ENCODE measurements at regions not wholly inside any gene's neighbourhood (a gene's known extent, or its start where the extent isn't known, plus 50 kb on each side); places are given as distances from the start of the nearest gene placed in this dataset.

DNA sequence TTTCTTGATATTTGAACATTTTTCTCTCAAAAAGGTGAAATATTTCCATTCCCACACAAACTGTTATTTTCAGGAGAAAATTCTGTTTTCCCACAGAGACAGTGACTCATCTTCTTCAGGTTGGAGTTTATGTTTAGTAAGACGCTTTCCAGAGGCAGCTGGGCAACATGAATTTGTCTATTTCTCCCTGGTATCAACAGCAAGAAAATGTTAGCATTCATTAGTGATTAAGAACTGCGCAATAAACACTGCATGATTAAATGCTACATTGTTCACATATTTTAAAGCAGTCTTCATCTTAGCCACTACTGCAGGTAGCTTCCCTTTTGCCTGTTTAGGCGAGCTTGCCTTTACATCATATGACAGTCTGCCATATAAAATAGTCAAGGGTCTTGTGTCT, 295.7 kb downstream of the C6orf118 start:
- no peaks in the 10 kb centered on the region for H3K23me2 ChIP-seq (ENCODE audit: insufficient read length, low read depth, low read length, poor library complexity, severe bottlenecking)
- no peak overlapping the region for H4K91ac ChIP-seq (ENCODE audit: insufficient read length, low read depth, low read length)
- Mint-ChIP-seq H3K27ac (no peak overlapping the region), H3K4me3 (no peak overlapping the region), H3K27me3 (ENCODE audit: low read depth) (no peaks in the 10 kb centered on the region; the same call in 1 of the 2 replicates), H3K36me3 (ENCODE audit: insufficient read depth in 1 of 3, low read depth in 3 of 3) (0 out of 7 replicates have a peak, but pooled peaks cover 0 to 1% (median 0%) of the 10 kb centered on the region in 3 experiments), H3K9me3 (peaks cover 3 to 8% of the 10 kb centered on the region in 2 experiments; a peak in 4 of 5 replicates), H3K4me1 (no peaks in the 10 kb centered on the region)
- H3K79me2 ChIP-seq (ENCODE audit: insufficient read depth, low read length), result no peaks in the 10 kb centered on the region
- H2BK20ac ChIP-seq (ENCODE audit: low read depth, low read length, poor library complexity, severe bottlenecking), result no peak overlapping the region
- H4K20me1 ChIP-seq (ENCODE audit: control insufficient read depth, insufficient read depth, insufficient read length), result peaks cover 2% of the 10 kb centered on the region
- WGBS (ENCODE audit: extremely low coverage, insufficient read length, low lambda C conversion rate), result no CpG with 5 or more reads among the region's 3 CpGs
- no peak overlapping the region for H3K4ac ChIP-seq (ENCODE audit: low read depth, low read length)
- no peaks in the 10 kb centered on the region for H3K9me3 ChIP-seq (ENCODE audit: control insufficient read depth, low read depth, low read length)
- H2AFZ ChIP-seq (ENCODE audit: low read length), result no peak overlapping the region
- H2BK12ac ChIP-seq (ENCODE audit: insufficient read length, low read depth, low read length), result no peak overlapping the region
- no peak overlapping the region for H2AK5ac ChIP-seq (ENCODE audit: insufficient read length, low read length)
- no peak overlapping the region for H3K9ac ChIP-seq (ENCODE audit: extremely low read depth, insufficient read length, low read length)
- no peak overlapping the region for H3K23ac ChIP-seq (ENCODE audit: insufficient read length, low read depth, low read length)
- H3K4me2 ChIP-seq (ENCODE audit: insufficient read depth, insufficient read length, low read length), result no peak overlapping the region
- no peak overlapping the region for H2BK15ac ChIP-seq (ENCODE audit: low read depth, low read length)
- no peak overlapping the region for H4K5ac ChIP-seq (ENCODE audit: insufficient read length, low read depth, low read length)
- H3K79me1 ChIP-seq (ENCODE audit: insufficient read depth, low read depth, low read length, poor library complexity, severe bottlenecking), result no peaks in the 10 kb centered on the region
- H4K8ac ChIP-seq (replicated peaks; ENCODE audit: insufficient read length, low read depth, low read length), result no peak overlapping the region
- H3T11ph ChIP-seq (ENCODE audit: low read length), result no peak overlapping the region
- no peaks in the 10 kb centered on the region; the same call in 1 of the 2 replicates for H3K4me1 ChIP-seq (ENCODE audit: insufficient read depth, low read length)
- no peak overlapping the region for H3K56ac ChIP-seq (ENCODE audit: insufficient read length, low read depth, low read length)
- no peak overlapping the region for H2BK120ac ChIP-seq (ENCODE audit: low read depth, low read length, poor library complexity, severe bottlenecking)
- H3K27ac ChIP-seq (ENCODE audit: insufficient read length, low read depth, low read length), result no peak overlapping the region
- no peaks in the 10 kb centered on the region; the same call in 1 of the 2 replicates for H3K27me3 ChIP-seq (ENCODE audit: insufficient read depth, low read length)
- no peak overlapping the region for H2BK5ac ChIP-seq (ENCODE audit: insufficient read length, low read length)
- TF ChIP-seq, protein P1, sequence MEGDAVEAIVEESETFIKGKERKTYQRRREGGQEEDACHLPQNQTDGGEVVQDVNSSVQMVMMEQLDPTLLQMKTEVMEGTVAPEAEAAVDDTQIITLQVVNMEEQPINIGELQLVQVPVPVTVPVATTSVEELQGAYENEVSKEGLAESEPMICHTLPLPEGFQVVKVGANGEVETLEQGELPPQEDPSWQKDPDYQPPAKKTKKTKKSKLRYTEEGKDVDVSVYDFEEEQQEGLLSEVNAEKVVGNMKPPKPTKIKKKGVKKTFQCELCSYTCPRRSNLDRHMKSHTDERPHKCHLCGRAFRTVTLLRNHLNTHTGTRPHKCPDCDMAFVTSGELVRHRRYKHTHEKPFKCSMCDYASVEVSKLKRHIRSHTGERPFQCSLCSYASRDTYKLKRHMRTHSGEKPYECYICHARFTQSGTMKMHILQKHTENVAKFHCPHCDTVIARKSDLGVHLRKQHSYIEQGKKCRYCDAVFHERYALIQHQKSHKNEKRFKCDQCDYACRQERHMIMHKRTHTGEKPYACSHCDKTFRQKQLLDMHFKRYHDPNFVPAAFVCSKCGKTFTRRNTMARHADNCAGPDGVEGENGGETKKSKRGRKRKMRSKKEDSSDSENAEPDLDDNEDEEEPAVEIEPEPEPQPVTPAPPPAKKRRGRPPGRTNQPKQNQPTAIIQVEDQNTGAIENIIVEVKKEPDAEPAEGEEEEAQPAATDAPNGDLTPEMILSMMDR (conservative IDR thresholded peaks at IDR 0.05), result no peak
- no peak overlapping the region for H3K18ac ChIP-seq (ENCODE audit: insufficient read length, low read depth, low read length)
- DNase-seq, result no peak
- H3K14ac ChIP-seq (ENCODE audit: insufficient read depth, low read length), result no peak overlapping the region

Measured in H9 (cell line).